ENCODE measurements at regions not wholly inside any gene's neighbourhood (a gene's known extent, or its start where the extent isn't known, plus 50 kb on each side); places are given as distances from the start of the nearest gene placed in this dataset.

GRCh38 chr5:143740956-143741355 is 71.0 kb upstream of the HMHB1 start:
- TF ChIP-seq CTCF (optimal IDR thresholded peaks at IDR 0.05 in 1 of 3, IDR thresholded peaks at IDR 0.05 in 1 of 3, conservative IDR thresholded peaks at IDR 0.05 in 1 of 3; ENCODE audit: extremely low read depth in 1 of 3, insufficient read depth in 2 of 3, low read length in 3 of 3): no peak
- TF ChIP-seq EZH2 (IDR thresholded peaks at IDR 0.05; ENCODE audit: low read length): no peak
